Neutrophil (primary cell): ENCODE measurements at regions not wholly inside any gene's neighbourhood (a gene's known extent, or its start where the extent isn't known, plus 50 kb on each side); places are given as distances from the start of the nearest gene placed in this dataset.

Source experiments
- H3K27ac ChIP-seq: fragments of 200-600 bp; sonication (generic); 2 replicates; pipeline ENCODE4 v1.5.1; 2016; ENCODE audit warnings: mild to moderate bottlenecking, moderate library complexity
- H3K27me3 ChIP-seq: fragments of 200-600 bp; sonication (generic); 2 replicates; pipeline ENCODE4 v1.6.0; 2016; ENCODE audit warnings: mild to moderate bottlenecking
- H3K36me3 ChIP-seq: fragments of 200-600 bp; sonication (generic); 2 replicates; pipeline ENCODE4 v1.5.1; 2017
- H3K4me1 ChIP-seq, 2 experiments: fragments of 200-600 bp in 1 of 2; sonication (generic) in 1 of 2; 1 replicate in 1 of 2; 2 replicates in 1 of 2; pipeline versions ENCODE4 v1.5.1 to v1.6.1; 2013 to 2016; ENCODE audit warnings: low read depth in 1 of 2, low read length in 1 of 2, mild to moderate bottlenecking in 1 of 2, moderate library complexity in 1 of 2; ENCODE audit not compliant: control insufficient read depth in 1 of 2, insufficient read depth in 1 of 2
- H3K4me3 ChIP-seq, 2 experiments: fragments of 200-600 bp in 1 of 2; sonication (generic) in 1 of 2; 1 replicate in 1 of 2; 2 replicates in 1 of 2; pipeline ENCODE4 v1.5.1; 2013 to 2016; ENCODE audit warnings: low read depth in 1 of 2, low read length in 1 of 2, mild to moderate bottlenecking in 1 of 2, moderate library complexity in 1 of 2
- H3K9me3 ChIP-seq: fragments of 200-600 bp; sonication (generic); 2 replicates; pipeline ENCODE4 v1.5.1; 2016
- TF ChIP-seq, protein P1 (sequence below): fragments of 200-600 bp; sonication (generic); IDR thresholded peaks from 2 replicates; pipeline ENCODE4 v1.5.1; 2016; ENCODE audit warnings: antibody characterized with exemption

DNA sequence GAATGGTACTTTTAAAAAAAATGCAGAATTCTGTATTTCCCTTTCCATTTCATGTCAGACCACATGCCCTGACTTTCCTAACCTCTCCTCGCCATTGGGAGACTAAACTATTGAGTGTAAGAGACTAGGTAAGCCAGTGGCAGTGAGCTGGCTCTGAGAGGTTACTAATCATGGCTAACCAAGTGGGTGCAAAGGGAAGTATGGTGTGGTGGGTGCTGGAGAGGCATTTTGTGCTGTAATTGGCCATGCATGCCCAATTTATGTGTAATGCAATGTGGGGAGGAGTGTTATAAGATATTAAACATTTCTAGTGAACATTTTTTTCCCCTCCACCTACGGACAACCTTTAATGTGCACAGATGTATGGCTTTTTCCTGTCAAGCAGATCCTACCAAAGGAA is 190.1 kb downstream of the LMO4 start:
- Histone ChIP-seq H3K27ac (no peak overlapping the region), H3K4me1 (no peaks in the 10 kb centered on the region), H3K9me3 (no peaks in the 10 kb centered on the region), H3K27me3 (no peaks in the 10 kb centered on the region), H3K4me3 (no peak overlapping the region), H3K36me3 (no peaks in the 10 kb centered on the region)
- TF ChIP-seq, protein P1, sequence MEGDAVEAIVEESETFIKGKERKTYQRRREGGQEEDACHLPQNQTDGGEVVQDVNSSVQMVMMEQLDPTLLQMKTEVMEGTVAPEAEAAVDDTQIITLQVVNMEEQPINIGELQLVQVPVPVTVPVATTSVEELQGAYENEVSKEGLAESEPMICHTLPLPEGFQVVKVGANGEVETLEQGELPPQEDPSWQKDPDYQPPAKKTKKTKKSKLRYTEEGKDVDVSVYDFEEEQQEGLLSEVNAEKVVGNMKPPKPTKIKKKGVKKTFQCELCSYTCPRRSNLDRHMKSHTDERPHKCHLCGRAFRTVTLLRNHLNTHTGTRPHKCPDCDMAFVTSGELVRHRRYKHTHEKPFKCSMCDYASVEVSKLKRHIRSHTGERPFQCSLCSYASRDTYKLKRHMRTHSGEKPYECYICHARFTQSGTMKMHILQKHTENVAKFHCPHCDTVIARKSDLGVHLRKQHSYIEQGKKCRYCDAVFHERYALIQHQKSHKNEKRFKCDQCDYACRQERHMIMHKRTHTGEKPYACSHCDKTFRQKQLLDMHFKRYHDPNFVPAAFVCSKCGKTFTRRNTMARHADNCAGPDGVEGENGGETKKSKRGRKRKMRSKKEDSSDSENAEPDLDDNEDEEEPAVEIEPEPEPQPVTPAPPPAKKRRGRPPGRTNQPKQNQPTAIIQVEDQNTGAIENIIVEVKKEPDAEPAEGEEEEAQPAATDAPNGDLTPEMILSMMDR = no peak

DNA sequence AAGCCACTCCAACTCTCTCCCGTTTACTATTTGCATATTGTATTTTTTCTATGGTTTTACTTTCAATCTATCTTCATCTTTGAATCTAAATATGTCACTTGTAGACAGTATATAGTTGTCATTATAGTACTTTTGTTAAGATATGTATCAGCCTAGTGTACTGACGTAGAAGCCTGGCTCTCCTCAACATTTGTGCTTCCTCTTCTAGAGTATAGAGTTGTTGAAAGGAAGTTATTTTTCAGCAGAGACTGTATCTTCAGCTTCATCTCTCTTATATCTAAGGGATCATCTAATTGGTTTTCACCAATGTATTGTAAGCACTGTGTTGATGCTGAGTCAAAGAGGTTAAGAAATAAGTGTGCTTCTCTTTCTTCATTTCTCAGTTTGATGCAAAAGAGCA is 192.8 kb downstream of the LMO4 start:
- no peak overlapping the region for H3K27ac ChIP-seq
- TF ChIP-seq, protein P1 = no peak
- no peaks in the 10 kb centered on the region for H3K36me3 ChIP-seq
- no peak overlapping the region for H3K4me3 ChIP-seq
- no peaks in the 10 kb centered on the region for H3K4me1 ChIP-seq
- H3K27me3 ChIP-seq = no peaks in the 10 kb centered on the region
- no peaks in the 10 kb centered on the region for H3K9me3 ChIP-seq

DNA sequence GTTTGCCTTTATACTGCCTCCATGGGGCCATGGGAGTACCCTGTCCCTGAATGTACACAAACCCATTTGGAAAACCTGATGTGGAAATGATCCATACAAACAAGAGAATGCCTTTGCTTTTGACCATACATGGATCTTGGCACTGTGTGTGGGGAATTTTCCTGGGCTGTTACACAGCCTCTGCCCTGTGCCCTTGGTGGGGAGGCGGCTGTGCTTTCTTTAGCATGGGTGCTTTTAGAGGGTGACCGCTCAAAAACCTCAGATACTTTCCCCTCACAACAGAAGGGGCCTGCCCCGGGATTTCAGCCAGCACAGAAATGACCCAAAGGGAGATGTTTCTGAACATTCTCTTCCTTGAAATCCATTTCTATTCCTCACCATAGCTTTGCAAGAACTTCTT is 194.8 kb downstream of the LMO4 start:
- H3K9me3 ChIP-seq = no peaks in the 10 kb centered on the region
- TF ChIP-seq, protein P1 = no peak
- no peak overlapping the region for H3K4me3 ChIP-seq
- H3K4me1 ChIP-seq = no peaks in the 10 kb centered on the region
- H3K27me3 ChIP-seq = no peaks in the 10 kb centered on the region
- H3K36me3 ChIP-seq = no peaks in the 10 kb centered on the region
- no peak overlapping the region for H3K27ac ChIP-seq

DNA sequence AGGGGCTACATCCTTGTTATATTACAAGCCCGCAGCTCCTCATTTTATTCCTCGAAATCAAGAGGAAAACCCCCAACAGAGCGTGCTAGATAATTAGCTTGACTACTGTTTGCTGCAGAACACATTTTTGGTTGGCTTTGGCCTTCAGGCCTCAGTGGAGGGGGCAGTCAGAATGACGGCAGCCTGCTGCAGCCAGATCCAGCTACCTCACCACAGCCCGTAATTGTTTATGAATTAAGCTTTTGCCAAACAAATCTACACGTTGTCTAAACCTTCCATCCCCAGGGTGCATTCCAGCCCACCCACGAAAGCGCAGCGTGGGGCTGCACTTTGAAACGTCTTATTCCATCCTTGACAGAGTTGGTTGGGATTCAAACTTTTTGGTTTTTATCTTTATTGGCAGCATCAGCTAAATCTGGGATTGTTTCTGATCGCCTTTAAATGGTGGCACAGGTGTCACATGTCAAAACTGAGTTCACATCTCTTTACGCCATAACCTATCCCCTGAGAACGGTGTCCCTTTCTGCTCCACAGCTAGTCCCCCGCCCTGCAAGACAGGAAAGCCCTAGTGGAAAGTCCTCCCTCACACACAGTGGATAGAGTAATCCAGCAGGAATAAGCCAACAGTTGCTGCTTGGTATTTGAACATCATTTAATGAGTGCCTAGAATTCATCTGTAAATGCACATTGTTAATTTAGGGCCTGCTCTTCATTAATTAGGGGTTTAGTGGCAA is 195.5 kb downstream of the LMO4 start:
- H3K27ac ChIP-seq = no peak overlapping the region
- H3K27me3 ChIP-seq = no peaks in the 10 kb centered on the region
- H3K36me3 ChIP-seq = no peaks in the 10 kb centered on the region
- TF ChIP-seq, protein P1 = no peak
- no peaks in the 10 kb centered on the region for H3K9me3 ChIP-seq
- H3K4me3 ChIP-seq = no peak overlapping the region
- H3K4me1 ChIP-seq = no peaks in the 10 kb centered on the region

DNA sequence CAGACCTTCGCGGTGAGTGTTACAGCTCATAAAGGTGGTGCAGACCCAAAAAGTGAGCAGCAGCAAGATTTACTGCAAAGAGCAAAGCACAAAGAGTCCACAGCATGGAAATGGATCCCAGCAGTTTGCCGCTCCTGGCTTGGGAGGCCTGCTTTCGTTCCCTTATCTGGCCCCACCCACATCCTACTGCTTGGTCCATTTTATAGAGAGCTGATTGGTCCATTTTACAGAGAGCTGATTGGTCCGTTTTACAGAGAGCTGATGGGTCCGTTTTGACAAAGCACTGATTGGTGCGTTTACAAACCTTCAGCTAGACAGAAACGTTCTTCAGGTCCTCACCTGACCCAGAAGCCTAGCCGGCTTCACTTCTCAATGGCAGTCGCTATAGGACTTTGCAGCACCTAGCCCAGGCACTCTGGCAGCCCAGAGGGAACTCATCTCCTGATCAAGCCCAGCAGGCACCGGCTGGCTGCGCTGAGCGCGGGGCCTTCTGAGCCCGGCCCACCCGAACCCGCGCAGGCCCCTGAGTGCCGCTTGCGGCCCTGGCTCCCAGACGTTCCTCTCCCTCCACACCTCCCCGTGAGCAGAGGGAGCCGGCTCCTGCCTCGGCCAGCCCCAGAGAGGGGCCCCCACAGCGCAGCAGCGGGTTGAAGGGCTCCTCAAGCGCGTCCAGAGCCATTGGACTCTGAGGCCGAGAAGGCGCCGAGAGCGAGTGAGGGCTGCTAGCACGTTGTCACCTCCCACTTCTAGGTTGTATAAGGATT is 200.3 kb downstream of the LMO4 start:
- H3K27ac ChIP-seq = no peak overlapping the region
- peaks cover 0 to 3% of the 10 kb centered on the region in 2 experiments for H3K4me1 ChIP-seq
- H3K9me3 ChIP-seq = no peaks in the 10 kb centered on the region
- no peak overlapping the region for H3K4me3 ChIP-seq
- TF ChIP-seq, protein P1 = no peak
- H3K36me3 ChIP-seq = no peaks in the 10 kb centered on the region
- no peaks in the 10 kb centered on the region for H3K27me3 ChIP-seq
